GM19468 (cell line): ENCODE measurements at regions not wholly inside any gene's neighbourhood (a gene's known extent, or its start where the extent isn't known, plus 50 kb on each side); places are given as distances from the start of the nearest gene placed in this dataset.
"Not testable (repeated sequence)": the region's sequence is repeated elsewhere in the genome, so short reads cannot be mapped to it uniquely, and the experiment has no call there.

ENCODE experiments used
- ATAC-seq: cut with Tn5 transposase; IDR thresholded peaks from one replicate; pipeline ENCODE4 v1.9.1; 2021; ENCODE audit warnings: mild to moderate bottlenecking, moderate library complexity, moderate number of reproducible peaks; ENCODE audit not compliant: unreplicated experiment; ENCODE audit errors: extremely low read depth

GRCh38 chr7:115177823-115178222 lies 255.9 kb downstream of the MDFIC start:
- ATAC-seq, result no peak

GRCh38 chr7:115177103-115177502 lies 255.2 kb downstream of the MDFIC start:
- no peak for ATAC-seq

- not testable (repeated sequence) for ATAC-seq
Measured at GRCh38 chr7:115172397-115172796, 250.5 kb downstream of the MDFIC start.

- no peak for ATAC-seq
Measured at GRCh38 chr7:115153769-115154477, 232.0 kb downstream of the MDFIC start.

- no peak for ATAC-seq
Measured at GRCh38 chr7:115153176-115153575, 231.3 kb downstream of the MDFIC start.

- no peak for ATAC-seq
Measured at GRCh38 chr7:115146148-115146547, 224.3 kb downstream of the MDFIC start.

- peak; percentile 52 for ATAC-seq
Measured at GRCh38 chr7:115145512-115145911, 223.6 kb downstream of the MDFIC start.

- ATAC-seq, result no peak
Measured at GRCh38 chr7:115137816-115138215, 215.9 kb downstream of the MDFIC start.

- no peak for ATAC-seq
Measured at GRCh38 chr7:115136796-115137443, 215.0 kb downstream of the MDFIC start.

GRCh38 chr7:115135769-115136410 lies 214.0 kb downstream of the MDFIC start:
- ATAC-seq, result peak; percentile 93

- ATAC-seq, result no peak
Measured at GRCh38 chr7:115135146-115135545, 213.3 kb downstream of the MDFIC start.

- ATAC-seq, result no peak
Measured at GRCh38 chr7:115133248-115133647, 211.4 kb downstream of the MDFIC start.

GRCh38 chr7:115132096-115132495 lies 210.2 kb downstream of the MDFIC start:
- no peak for ATAC-seq

- no peak for ATAC-seq
Measured at GRCh38 chr7:115128154-115128553, 206.3 kb downstream of the MDFIC start.

GRCh38 chr7:115127399-115128021 lies 205.6 kb downstream of the MDFIC start:
- ATAC-seq, result no peak

- ATAC-seq, result no peak
Measured at GRCh38 chr7:115125750-115126149, 203.9 kb downstream of the MDFIC start.

- ATAC-seq, result no peak
Measured at GRCh38 chr7:115125312-115125711, 203.4 kb downstream of the MDFIC start.

- ATAC-seq, result no peak
Measured at GRCh38 chr7:115124409-115124939, 202.6 kb downstream of the MDFIC start.

- ATAC-seq, result no peak
Measured at GRCh38 chr7:115123441-115123840, 201.5 kb downstream of the MDFIC start.

- no peak for ATAC-seq
Measured at GRCh38 chr7:115122388-115122787, 200.5 kb downstream of the MDFIC start.

- ATAC-seq, result no peak
Measured at GRCh38 chr7:115117748-115118147, 195.9 kb downstream of the MDFIC start.
